GM23248 (cell line): ENCODE measurements at regions not wholly inside any gene's neighbourhood (a gene's known extent, or its start where the extent isn't known, plus 50 kb on each side); places are given as distances from the start of the nearest gene placed in this dataset.

Experiments
- EZH2 ChIP-seq: fragments of 200-600 bp; sonication (generic); IDR thresholded peaks from 2 replicates; pipeline ENCODE4 v1.6.1; 2018; ENCODE audit warnings: antibody characterized with exemption, mild to moderate bottlenecking; ENCODE audit not compliant: insufficient read depth, poor library complexity, severe bottlenecking
- EZH2phosphoT487 ChIP-seq: fragments of 200-600 bp; sonication (generic); IDR thresholded peaks from 2 replicates; pipeline ENCODE4 v1.6.1; 2018; ENCODE audit warnings: antibody characterized with exemption, moderate library complexity, mild to moderate bottlenecking, low read depth; ENCODE audit not compliant: insufficient read depth

GRCh38 chr7:85820702-85821443 lies 634.0 kb upstream of the SEMA3D start:
- TF ChIP-seq EZH2phosphoT487 (no peak), EZH2 (no peak)
